K562 (cell line): ENCODE measurements at regions not wholly inside any gene's neighbourhood (a gene's known extent, or its start where the extent isn't known, plus 50 kb on each side); places are given as distances from the start of the nearest gene placed in this dataset.

Experiments used
- ADNP ChIP-seq: fragments of 200-800 bp; sonication (Bioruptor generic); IDR thresholded peaks from 2 replicates; pipeline ENCODE4 v1.6.1; 2016; ENCODE audit warnings: missing genetic modification characterization, missing compliant biosample characterization
- FOSL1 ChIP-seq: fragments of 200-800 bp; sonication (Bioruptor generic); conservative IDR thresholded peaks from 2 replicates; pipeline ENCODE4 v1.6.1; 2016; ENCODE audit warnings: missing genetic modification characterization, missing compliant biosample characterization
- HEY1 ChIP-seq: fragments of 250-450 bp; sonication (Bioruptor Pico); IDR thresholded peaks from 2 replicates; pipeline ENCODE4 v1.5.0; 2020; ENCODE audit warnings: mild to moderate bottlenecking, moderate library complexity, borderline replicate concordance
- NCOA1 ChIP-seq: fragments of 450-650 bp; IDR thresholded peaks from 2 replicates; pipeline ENCODE4 v1.6.1; 2016; ENCODE audit warnings: low read depth
- RNF2 ChIP-seq: sonication (generic); IDR thresholded peaks from 2 replicates; pipeline ENCODE4 v1.6.1; 2016
- TEAD2 ChIP-seq: fragments of 450-650 bp; IDR thresholded peaks from 2 replicates; pipeline ENCODE4 v1.6.1; 2016; ENCODE audit warnings: missing genetic modification characterization, control low read depth, missing compliant biosample characterization
- WHSC1 ChIP-seq: IDR thresholded peaks from one replicate; pipeline ENCODE4 v1.6.1; 2012; ENCODE audit warnings: low read length, control low read depth, inconsistent platforms
- ZNF239 ChIP-seq: fragments of 250-450 bp; sonication (Bioruptor Pico); IDR thresholded peaks from 2 replicates; pipeline ENCODE4 v1.4.0; 2020; ENCODE audit warnings: mild to moderate bottlenecking
- ZNF274 ChIP-seq: IDR thresholded peaks from 2 replicates; pipeline ENCODE4 v1.6.1; 2011; ENCODE audit warnings: low read depth, mild to moderate bottlenecking, low read length, moderate library complexity, borderline replicate concordance
- ZNF408 ChIP-seq: fragments of 250-450 bp; sonication (Bioruptor Pico); IDR thresholded peaks from 2 replicates; pipeline ENCODE4 v1.4.0; 2020; ENCODE audit warnings: low read depth, mild to moderate bottlenecking, moderate library complexity
- ZNF431 ChIP-seq: sonication (generic); formaldehyde crosslinking; IDR thresholded peaks from 2 replicates; pipeline ENCODE4 v1.8.0; 2022; ENCODE audit warnings: mild to moderate bottlenecking, missing genetic modification reagents
- ZNF75A ChIP-seq: fragments of 450-650 bp; formaldehyde crosslinking; IDR thresholded peaks from 2 replicates; pipeline ENCODE4 v1.4.0; 2020; ENCODE audit warnings: mild to moderate bottlenecking
- TF ChIP-seq, protein P1 (sequence below), 2 experiments: fragments of 250-450 bp in 1 of 2; fragments of 450-650 bp in 1 of 2; sonication (Bioruptor Pico) in 1 of 2; IDR thresholded peaks; 2 replicates each; pipeline versions ENCODE4 v1.6.1 to v1.8.0; 2016 to 2021; ENCODE audit warnings: mild to moderate bottlenecking in 2 of 2, moderate library complexity in 2 of 2, missing compliant biosample characterization in 1 of 2, missing genetic modification characterization in 1 of 2
- TF ChIP-seq, protein P2 (sequence below): fragments of 450-650 bp; conservative IDR thresholded peaks from 2 replicates; pipeline ENCODE4 v1.6.1; 2016; ENCODE audit warnings: missing genetic modification characterization, low read depth, mild to moderate bottlenecking, control low read depth, missing compliant biosample characterization
- TF ChIP-seq, protein P3 (sequence below): fragments of 450-650 bp; IDR thresholded peaks from 2 replicates; pipeline ENCODE4 v1.6.1; 2017; ENCODE audit warnings: antibody characterized with exemption, mild to moderate bottlenecking
- TF ChIP-seq, protein P4 (sequence below): fragments of 250-450 bp; sonication (Bioruptor Pico); IDR thresholded peaks from 2 replicates; pipeline ENCODE4 v1.9.0; 2021; ENCODE audit warnings: mild to moderate bottlenecking, inconsistent platforms
- TF ChIP-seq, protein P5 (sequence below): fragments of 450-650 bp; IDR thresholded peaks from 2 replicates; pipeline ENCODE4 v1.7.1; 2018; ENCODE audit warnings: mild to moderate bottlenecking, low read depth; ENCODE audit not compliant: partially characterized antibody

DNA sequence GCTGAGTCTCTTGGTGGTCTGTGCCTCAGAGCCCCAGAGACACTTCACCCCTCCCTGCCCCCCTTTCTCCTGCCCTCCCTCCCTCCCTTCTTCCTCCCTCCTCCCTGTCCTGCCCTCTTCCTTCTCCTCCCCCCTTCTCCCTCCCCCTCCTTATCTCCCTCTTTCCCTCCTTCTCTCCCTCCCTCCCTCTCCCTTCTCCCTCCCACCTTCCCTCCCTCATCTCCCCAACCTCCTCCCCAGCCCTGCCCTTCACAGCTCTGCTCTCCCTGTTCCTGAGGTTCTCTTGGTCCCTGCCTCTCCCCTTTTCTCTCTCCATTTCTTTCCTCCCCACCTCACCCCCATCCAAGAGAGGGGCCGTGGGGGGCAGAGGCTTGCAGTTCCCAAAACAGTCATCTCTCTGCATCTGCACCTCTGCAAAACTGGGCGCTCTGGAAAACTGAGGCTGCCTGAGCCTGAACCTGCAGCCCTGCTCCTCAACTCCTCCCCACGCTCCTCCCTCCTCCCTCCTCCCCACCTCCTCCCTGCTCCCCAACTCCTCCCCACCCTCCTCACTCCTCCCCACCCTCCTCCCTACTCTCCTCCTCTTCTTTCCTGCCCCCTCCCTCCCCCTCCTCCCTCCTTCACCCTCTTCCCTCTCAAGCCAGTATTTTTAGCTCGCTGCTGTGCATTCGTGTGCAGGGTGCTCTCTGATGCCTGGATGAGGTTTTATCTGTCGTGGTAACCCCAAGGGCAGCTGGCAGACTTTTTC is 219.1 kb downstream of the C9orf50 start (continued):
- TF ChIP-seq, protein P1, sequence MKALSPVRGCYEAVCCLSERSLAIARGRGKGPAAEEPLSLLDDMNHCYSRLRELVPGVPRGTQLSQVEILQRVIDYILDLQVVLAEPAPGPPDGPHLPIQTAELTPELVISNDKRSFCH (CRISPR knock-in tag; IDR thresholded peaks at IDR 0.05): no peak
- TF ChIP-seq, protein P1 (tag; IDR thresholded peaks at IDR 0.05): no peak
- TF ChIP-seq, protein P2, sequence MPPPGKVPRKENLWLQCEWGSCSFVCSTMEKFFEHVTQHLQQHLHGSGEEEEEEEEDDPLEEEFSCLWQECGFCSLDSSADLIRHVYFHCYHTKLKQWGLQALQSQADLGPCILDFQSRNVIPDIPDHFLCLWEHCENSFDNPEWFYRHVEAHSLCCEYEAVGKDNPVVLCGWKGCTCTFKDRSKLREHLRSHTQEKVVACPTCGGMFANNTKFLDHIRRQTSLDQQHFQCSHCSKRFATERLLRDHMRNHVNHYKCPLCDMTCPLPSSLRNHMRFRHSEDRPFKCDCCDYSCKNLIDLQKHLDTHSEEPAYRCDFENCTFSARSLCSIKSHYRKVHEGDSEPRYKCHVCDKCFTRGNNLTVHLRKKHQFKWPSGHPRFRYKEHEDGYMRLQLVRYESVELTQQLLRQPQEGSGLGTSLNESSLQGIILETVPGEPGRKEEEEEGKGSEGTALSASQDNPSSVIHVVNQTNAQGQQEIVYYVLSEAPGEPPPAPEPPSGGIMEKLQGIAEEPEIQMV (tag): no peak
- TF ChIP-seq NCOA1 (no peak), ZNF274 (no peak), RNF2 (no peak), ZNF75A (no peak), ZNF431 (no peak), ZNF408 (CRISPR knock-in tag) (no peak), ADNP (tag) (no peak), HEY1 (no peak), FOSL1 (tag) (no peak), ZNF239 (CRISPR knock-in tag) (no peak), TEAD2 (tag) (no peak), WHSC1 (no peak)
- TF ChIP-seq, protein P3, sequence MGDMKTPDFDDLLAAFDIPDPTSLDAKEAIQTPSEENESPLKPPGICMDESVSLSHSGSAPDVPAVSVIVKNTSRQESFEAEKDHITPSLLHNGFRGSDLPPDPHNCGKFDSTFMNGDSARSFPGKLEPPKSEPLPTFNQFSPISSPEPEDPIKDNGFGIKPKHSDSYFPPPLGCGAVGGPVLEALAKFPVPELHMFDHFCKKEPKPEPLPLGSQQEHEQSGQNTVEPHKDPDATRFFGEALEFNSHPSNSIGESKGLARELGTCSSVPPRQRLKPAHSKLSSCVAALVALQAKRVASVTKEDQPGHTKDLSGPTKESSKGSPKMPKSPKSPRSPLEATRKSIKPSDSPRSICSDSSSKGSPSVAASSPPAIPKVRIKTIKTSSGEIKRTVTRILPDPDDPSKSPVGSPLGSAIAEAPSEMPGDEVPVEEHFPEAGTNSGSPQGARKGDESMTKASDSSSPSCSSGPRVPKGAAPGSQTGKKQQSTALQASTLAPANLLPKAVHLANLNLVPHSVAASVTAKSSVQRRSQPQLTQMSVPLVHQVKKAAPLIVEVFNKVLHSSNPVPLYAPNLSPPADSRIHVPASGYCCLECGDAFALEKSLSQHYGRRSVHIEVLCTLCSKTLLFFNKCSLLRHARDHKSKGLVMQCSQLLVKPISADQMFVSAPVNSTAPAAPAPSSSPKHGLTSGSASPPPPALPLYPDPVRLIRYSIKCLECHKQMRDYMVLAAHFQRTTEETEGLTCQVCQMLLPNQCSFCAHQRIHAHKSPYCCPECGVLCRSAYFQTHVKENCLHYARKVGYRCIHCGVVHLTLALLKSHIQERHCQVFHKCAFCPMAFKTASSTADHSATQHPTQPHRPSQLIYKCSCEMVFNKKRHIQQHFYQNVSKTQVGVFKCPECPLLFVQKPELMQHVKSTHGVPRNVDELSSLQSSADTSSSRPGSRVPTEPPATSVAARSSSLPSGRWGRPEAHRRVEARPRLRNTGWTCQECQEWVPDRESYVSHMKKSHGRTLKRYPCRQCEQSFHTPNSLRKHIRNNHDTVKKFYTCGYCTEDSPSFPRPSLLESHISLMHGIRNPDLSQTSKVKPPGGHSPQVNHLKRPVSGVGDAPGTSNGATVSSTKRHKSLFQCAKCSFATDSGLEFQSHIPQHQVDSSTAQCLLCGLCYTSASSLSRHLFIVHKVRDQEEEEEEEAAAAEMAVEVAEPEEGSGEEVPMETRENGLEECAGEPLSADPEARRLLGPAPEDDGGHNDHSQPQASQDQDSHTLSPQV: no peak
- TF ChIP-seq, protein P4, sequence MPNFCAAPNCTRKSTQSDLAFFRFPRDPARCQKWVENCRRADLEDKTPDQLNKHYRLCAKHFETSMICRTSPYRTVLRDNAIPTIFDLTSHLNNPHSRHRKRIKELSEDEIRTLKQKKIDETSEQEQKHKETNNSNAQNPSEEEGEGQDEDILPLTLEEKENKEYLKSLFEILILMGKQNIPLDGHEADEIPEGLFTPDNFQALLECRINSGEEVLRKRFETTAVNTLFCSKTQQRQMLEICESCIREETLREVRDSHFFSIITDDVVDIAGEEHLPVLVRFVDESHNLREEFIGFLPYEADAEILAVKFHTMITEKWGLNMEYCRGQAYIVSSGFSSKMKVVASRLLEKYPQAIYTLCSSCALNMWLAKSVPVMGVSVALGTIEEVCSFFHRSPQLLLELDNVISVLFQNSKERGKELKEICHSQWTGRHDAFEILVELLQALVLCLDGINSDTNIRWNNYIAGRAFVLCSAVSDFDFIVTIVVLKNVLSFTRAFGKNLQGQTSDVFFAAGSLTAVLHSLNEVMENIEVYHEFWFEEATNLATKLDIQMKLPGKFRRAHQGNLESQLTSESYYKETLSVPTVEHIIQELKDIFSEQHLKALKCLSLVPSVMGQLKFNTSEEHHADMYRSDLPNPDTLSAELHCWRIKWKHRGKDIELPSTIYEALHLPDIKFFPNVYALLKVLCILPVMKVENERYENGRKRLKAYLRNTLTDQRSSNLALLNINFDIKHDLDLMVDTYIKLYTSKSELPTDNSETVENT: no peak
- TF ChIP-seq, protein P5, sequence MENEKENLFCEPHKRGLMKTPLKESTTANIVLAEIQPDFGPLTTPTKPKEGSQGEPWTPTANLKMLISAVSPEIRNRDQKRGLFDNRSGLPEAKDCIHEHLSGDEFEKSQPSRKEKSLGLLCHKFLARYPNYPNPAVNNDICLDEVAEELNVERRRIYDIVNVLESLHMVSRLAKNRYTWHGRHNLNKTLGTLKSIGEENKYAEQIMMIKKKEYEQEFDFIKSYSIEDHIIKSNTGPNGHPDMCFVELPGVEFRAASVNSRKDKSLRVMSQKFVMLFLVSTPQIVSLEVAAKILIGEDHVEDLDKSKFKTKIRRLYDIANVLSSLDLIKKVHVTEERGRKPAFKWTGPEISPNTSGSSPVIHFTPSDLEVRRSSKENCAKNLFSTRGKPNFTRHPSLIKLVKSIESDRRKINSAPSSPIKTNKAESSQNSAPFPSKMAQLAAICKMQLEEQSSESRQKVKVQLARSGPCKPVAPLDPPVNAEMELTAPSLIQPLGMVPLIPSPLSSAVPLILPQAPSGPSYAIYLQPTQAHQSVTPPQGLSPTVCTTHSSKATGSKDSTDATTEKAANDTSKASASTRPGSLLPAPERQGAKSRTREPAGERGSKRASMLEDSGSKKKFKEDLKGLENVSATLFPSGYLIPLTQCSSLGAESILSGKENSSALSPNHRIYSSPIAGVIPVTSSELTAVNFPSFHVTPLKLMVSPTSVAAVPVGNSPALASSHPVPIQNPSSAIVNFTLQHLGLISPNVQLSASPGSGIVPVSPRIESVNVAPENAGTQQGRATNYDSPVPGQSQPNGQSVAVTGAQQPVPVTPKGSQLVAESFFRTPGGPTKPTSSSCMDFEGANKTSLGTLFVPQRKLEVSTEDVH: no peak
